IPS DF 4.7 (cell line): ENCODE measurements at regions not wholly inside any gene's neighbourhood (a gene's known extent, or its start where the extent isn't known, plus 50 kb on each side); places are given as distances from the start of the nearest gene placed in this dataset.

Experiments
- DNase-seq: peaks from one replicate; pipeline ENCODE4 v3.0.0-alpha.2; 2013; ENCODE audit warnings: low spot score; ENCODE audit errors: extremely low read depth

GRCh38 chr20:52738081-52738480 is 234.1 kb upstream of the TSHZ2 start:
- no peak for DNase-seq

DNA sequence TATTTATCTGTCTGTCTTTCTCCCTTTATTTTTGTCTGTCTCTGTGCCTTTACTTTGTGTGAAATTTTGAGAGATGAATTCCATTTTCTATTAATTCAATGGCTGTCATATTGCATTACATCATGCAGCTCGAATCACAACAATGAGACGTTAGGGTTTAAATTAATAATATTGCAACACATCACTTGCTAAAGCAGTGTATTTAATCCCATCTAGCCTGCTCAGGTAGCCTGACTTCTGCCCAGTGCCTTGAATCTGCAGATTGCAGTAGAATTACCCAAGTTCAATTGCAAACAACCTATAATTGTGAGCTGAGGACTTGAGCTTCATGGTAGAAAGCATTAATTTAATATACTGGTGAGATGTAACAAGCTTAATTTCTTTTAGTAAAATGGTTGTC is 235.7 kb upstream of the TSHZ2 start:
- no peak for DNase-seq

DNA sequence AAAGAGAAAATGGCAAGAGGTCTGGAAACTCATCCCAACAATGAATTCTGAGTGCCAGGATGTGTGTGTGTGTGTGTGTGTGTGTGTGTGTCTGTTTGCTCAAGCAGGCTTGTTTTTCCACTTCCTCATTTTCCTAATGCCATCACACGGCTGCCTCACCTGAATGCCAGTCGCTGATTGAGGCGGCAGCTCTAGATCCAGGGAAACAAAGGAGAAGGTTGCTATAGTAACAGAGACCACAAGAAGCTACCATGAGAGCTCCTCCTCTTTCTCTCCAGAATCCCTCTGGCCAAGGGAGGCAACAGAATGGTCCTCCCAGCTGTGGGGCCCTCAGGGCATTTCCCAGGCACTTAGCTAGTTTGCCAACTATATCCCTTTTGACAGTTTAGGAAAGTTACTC is 241.1 kb upstream of the TSHZ2 start:
- DNase-seq, result peak; percentile 14

DNA sequence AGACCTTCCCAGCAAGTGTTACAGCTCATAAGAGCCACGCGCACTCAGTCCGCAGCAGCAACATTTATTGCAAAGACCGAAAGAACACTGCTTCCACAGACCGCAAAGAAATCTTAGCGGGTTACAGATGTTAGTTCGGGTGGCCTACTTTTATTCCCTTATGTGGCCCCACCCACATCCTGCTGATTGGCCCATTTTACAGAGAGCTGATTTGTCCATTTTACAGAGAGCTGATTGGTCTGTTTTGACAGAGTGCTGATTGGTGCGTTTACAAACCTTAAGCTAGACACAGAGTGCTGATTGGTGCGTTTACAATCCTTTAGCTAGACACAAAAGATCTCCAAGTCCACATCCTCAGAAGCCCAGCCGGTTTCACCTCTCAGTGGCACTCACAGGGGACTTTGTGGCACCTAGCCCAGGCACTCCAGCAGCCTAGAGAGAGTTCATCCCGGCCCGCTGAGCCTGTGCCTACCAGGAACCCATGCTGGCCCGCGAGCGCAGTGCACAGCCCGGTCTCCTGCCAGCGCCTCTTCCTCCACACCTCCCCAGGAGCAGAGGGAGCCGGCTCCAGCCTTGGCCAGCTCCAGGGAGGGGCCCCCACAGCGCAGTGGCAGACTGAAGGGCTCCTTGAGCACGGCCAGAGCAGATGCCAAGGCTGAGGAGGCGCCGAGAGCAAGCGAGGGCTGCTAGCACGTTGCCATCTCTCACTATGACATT is 244.3 kb upstream of the TSHZ2 start:
- no peak for DNase-seq

GRCh38 chr20:52724541-52724940 is 247.6 kb upstream of the TSHZ2 start:
- DNase-seq, result no peak

- DNase-seq, result no peak
Measured at GRCh38 chr20:52722926-52723688, 249.1 kb upstream of the TSHZ2 start.

GRCh38 chr20:52708137-52708536 is 264.0 kb upstream of the TSHZ2 start:
- no peak for DNase-seq

- no peak for DNase-seq
Measured at GRCh38 chr20:52704553-52704952, 267.6 kb upstream of the TSHZ2 start.

DNA sequence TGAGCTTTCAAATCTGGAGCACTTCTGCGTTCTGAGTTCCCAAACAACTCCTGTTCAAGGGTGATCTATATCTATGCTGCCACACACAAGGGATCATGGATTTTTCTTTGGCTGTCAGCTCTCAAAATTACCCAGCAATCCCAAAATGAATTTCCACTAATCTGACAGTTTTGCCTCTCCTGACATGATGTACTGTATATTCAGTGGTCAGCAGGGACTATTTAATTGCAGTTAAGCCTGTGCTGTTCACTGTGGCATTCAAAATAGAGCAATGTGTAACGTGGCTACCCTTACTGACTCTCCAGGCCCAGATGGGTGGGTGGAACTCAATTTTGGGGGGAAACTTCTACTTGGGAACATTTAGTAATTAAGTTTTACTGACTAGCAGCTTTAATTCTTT is 283.8 kb upstream of the TSHZ2 start:
- no peak for DNase-seq

GRCh38 chr20:52684905-52685304 is 287.3 kb upstream of the TSHZ2 start:
- no peak for DNase-seq

GRCh38 chr20:52684176-52684575 is 288.0 kb upstream of the TSHZ2 start:
- no peak for DNase-seq

DNA sequence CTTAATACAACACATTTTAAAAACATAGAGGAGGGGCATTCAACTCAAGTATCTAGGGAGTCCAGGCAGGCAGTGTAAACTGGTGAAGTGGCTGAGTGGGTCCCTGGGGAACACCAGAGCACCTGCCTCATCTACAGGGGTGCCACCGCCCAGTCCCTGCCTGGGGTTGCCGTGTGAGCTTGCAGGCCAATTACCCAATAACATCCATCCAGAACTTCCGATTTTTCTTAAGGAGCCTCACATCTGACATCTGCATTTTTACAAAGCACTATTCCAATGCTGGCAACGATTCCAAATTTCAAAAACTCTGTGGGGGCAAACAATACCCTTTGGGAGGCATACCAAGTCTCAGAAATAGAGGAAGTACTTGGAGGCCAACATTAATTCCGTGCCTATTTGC is 288.4 kb upstream of the TSHZ2 start:
- no peak for DNase-seq

DNA sequence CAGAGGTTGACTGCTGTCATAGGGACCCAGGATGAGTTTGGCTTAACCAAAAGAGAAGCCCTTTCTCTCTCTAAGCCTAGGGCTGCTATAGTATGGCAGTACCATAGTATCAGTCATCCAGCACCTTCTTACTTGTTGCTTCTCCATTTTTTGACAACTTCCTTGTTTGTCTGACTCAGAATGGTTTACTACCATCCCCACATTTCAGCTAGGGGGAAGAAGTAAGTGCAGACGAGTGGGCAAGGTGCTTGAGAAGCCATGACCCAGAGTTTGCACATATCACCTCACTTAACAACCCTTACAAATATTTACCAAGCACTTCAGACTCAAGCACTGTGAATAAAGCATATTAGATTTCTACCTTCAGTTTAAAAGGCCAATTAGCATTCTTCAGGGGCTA is 289.9 kb upstream of the TSHZ2 start:
- no peak for DNase-seq

- no peak for DNase-seq
Measured at GRCh38 chr20:52681288-52681687, 290.9 kb upstream of the TSHZ2 start.

DNA sequence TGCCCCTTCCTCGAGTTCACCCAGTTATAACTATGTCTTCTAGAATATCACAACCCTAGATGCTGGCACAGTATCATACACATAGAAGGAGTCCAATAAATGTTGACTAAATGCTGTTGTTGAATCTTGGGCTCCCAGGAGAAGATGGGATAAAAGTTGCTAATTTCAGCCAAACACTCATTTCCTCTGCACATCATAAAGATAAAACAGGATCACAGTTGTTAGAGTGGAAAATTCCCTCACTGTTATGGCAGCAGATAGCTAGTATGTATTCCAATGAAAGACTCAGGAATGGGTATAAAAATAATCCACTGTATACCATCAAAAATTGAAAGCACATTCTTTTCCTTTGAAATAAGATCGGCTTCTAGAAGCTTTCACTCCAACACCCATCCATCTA is 294.9 kb upstream of the TSHZ2 start:
- no peak for DNase-seq

DNA sequence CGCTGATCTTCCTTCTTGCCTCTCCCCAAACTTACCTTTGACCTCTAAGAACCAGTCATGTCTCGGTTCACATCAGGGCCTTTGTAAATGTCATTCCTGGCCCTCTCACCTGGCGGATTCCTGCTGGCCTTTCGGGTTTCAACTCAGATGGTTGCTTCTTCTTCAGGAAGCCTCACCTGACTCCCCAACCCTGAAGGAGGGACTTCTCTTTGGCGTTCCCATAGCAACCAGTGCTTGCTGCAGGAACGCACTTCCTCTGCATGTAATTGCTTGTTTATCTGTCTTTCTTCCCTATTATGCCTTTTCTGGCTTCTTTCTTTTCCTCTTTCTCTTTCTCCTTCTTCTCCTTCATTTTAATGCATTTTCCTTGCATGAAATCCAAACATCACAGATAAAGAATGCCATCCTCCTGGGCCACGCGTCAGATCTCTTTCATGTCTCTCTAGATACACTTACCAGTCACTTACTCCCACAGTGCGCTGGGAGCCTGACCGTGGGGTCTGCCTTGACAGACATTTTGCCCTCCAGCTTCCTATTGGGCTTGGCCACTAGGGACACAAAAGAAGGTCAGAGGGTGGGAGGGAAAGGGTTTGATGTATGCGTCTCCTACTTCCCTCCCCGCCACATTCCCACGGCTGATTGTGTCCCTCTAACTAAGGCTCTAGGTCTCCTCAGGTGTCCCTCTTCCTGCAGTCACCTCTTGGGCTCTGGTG is 295.7 kb upstream of the TSHZ2 start:
- no peak for DNase-seq

DNA sequence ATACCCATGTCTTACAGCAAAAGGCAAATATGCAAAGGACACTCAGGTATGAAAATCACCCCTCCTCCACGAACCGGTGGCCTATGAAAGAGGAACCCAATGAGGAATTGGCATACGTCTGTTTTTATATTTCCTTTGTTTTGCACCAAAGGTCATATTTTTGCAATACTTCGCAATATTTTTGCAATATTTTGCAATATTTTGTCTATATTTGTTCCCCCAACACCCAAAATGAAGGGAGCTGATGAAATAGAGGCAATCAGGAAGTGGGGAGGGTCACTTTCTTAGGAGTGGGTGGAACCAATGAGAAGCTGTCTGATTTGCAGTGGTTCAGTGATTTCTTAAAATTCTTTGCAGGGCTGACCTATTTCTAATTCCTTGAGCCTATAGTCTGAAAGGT is 296.8 kb upstream of the TSHZ2 start:
- DNase-seq, result no peak

GRCh38 chr20:52668626-52669025 is 303.5 kb upstream of the TSHZ2 start:
- no peak for DNase-seq

DNA sequence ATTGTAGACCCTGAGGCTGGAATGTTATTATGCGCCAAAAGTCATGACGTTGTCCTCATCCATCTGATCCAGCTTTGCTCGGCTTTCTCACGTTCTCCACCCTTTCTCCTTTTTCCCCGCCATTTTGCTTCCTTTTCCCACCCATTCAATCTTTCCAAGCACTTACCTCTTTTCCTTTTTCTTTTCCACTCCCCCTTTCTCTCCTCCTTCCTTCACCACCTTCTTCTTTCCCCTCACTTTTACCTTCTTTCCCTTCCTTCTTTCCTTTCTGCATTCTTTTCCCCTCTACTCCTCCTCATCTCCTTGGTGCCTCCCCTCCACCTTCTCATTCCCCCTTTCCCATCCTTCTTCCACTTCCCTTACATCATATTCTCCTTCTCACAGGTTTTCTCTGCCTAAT is 304.8 kb upstream of the TSHZ2 start:
- DNase-seq, result no peak

DNA sequence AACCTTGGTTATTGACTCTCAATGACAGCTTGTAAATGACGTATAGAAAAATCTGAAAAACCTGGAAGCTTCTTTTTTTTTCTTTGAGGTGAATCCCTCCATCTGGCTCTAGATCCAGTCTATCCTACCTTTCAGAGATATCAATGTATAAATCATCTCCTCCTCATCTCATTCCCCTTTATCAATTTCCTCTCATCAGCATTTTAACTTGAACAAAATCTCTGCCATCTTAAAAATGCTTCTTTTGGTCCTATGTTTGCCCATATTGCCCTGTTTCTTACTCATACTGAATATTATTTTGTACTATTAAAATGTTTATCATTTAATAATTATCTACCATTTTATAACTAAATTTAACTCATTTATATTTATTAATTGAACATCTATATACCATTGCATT is 306.7 kb upstream of the TSHZ2 start:
- no peak for DNase-seq

DNA sequence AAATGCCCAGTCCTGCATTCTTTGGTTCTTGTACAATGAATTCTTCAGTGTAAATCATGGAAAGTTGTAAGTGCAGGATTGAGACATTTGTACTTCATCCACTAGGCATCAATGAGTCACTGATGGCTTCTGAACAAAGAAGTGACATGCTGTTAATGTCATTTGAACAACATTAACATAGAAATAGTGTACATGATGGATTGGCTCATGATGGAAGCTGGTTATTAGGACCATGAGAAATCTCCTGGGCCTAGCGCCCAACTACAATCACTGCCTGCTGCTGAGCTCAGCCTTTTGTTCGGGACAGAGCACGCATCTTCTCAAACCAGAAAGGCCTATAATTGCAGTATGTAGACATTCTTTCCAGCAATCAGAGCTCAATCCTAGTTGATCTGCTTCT is 316.8 kb upstream of the TSHZ2 start:
- no peak for DNase-seq

DNA sequence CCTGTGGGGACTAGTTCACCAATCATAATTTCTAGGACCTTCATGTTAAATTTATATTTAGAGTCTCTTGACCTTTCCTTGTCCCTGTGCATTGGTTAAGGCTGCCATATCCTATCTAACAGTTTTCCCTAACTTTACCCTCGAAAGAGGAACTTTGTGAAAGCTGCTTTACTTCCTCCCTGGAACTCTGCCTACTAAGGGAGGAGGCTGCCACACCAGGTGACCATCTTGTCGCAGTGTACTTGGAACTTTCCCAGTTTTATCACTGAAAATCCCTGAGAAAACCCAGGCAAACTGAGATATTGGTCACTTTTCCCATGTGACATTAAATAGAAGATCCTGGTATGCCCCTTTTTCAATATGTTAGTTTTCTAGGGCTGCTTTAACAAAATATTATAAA is 317.6 kb upstream of the TSHZ2 start:
- no peak for DNase-seq

DNA sequence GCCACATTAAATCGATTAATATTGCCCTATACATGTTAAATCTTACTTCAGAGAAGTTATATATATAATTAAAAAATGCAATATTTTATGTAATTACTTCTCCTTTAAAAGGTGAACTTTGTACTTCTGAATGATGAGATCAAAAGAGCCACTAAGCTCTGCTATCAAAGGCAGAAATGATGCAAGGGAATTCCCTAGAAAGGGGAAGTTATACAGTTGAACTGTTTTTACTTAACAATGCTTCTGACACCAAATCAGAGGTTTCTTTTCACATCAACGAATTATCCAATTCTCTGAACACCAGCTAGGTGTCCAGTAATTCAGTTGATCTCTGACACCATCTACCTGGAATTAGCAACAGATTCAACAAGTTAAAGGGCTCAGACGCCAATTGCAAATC is 319.9 kb upstream of the TSHZ2 start:
- DNase-seq, result no peak
